GM21381 (cell line): ENCODE measurements at regions not wholly inside any gene's neighbourhood (a gene's known extent, or its start where the extent isn't known, plus 50 kb on each side); places are given as distances from the start of the nearest gene placed in this dataset.
"Not testable (repeated sequence)": the region's sequence is repeated elsewhere in the genome, so short reads cannot be mapped to it uniquely, and the experiment has no call there.

ENCODE experiments used
- ATAC-seq: cut with Tn5 transposase; IDR thresholded peaks from one replicate; pipeline ENCODE4 v1.9.1; 2021; ENCODE audit warnings: mild to moderate bottlenecking, moderate library complexity; ENCODE audit not compliant: unreplicated experiment

DNA sequence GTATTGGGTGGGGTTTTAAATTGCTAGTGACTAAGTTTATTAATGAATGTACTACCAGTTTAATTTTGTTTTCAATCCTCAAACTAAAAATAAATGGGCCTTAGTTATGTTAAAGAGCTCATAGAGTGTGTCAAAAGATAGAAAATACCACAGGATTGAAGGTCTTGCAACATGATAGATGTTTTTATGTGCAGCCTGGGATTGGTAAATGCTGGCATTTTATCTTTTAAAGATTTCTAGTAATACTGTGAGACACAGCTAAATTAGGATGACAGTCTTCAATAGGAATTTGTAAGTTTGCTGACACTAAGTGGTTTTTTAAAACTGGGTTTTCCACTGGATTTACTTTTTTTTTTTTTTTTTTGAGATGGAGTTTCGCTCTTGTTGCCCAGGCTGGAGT, 122.3 kb downstream of the HAUS1 start:
- ATAC-seq = no peak

DNA sequence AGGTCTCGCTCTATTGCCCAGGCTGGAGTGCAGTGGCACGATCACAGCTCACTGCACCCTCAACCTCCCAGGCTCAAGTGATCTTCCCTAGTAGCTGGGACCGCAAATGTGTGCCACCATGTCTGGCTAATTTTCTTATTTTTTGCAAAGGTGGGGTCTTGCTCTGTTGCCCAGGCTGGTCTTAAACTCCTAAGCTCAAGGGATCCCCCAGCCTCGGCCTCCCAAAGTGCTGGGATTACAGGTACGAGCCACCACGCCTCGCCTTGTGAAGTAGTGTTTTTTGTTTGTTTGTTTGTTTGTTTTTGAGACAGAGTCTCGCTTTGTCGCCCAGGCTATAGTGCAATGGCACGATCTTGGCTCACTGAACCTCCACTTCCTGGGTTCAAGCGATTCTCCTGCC, 125.5 kb downstream of the HAUS1 start:
- ATAC-seq = not testable (repeated sequence)

DNA sequence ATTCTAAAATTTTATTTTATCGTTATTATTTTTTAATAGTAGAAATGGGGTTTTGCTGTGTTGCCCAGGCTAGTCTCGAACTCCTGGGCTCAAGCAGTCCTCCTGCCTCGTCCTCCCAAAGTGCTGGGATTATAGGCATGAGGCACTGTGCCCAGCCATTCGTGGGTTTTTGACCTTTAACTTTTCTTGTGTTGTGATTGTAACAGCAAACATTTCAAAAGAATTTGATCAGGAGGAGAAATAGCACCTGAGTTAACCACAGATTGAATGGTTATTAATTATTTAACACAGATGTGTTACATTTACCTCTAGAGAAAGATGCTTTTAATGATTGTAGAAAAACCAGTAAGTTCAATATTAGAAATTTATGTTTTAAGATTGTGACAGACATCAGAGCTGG, 132.0 kb downstream of the HAUS1 start:
- ATAC-seq = no peak

DNA sequence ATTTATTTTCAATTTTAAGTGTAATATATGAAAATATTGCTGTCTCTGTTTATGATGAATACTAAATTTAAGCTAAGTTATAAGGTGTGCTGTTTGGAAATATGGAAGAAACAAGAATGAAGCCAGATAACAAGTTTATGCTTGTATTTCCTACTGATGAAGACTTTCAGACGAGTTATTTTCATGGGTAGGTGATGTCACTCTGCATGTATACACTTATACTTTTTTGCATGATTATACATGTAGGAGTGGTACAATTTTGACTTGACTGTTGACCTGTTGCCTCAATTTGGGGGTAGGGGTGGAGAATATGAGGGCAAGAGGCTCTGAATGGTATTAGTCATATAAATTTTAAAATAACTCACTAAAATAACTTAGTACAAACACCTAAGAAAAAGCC, 133.7 kb downstream of the HAUS1 start:
- ATAC-seq = no peak

DNA sequence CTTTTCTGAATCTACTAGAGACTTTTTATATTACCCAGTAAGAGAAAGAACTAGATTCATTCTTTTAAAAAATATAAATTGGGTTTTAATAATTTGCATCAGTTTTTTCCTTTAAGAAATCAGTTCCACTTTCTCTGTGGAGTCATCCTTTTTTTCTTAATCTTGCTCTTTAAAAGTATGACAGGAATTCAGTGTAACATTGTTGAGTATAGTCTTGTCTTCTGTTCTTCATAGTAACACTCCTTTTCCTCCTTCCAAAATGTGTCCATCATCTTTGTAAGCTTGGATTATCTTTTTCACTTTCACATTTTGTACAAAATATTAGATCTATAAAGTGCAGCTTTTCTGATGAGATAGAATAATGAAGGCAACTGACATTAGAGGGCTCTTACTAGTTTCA, 135.4 kb downstream of the HAUS1 start:
- no peak for ATAC-seq

DNA sequence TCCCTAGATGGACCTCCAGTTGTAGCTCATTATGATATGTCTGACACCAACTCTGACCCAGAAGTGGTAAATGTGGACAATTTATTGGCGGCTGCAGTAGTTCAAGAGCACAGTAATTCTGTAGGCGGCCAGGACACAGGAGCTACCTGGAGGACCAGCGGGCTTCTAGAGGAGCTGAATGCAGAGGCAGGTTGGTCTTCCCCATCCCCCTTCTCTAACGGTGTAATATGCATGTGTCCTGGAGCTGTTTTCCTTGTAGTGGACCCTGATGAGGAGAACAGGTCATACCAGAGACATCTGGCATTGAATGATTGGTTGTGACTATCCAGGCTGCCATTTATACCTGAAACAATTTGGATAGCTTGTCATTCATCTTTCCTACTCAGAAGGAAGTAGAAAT, 135.8 kb downstream of the HAUS1 start:
- ATAC-seq = no peak

DNA sequence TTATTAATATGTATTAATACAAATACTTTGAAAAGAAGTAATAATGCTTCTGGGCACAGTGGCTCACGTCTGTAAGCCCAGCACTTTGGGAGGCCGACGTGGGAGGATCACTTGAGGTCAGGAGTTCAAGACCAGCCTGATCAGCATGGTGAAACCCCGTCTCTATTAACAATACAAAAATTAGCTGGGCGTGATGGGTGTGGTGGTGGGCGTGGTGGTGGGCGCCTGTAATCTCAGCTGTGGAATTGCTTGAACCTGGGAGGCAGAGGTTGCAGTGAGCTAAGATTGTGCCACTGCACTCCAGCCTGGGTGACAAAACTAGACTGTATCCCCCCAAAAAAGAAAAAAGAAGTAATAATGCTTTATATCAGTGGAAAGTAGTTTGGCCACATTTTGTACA, 137.2 kb downstream of the HAUS1 start:
- not testable (repeated sequence) for ATAC-seq

DNA sequence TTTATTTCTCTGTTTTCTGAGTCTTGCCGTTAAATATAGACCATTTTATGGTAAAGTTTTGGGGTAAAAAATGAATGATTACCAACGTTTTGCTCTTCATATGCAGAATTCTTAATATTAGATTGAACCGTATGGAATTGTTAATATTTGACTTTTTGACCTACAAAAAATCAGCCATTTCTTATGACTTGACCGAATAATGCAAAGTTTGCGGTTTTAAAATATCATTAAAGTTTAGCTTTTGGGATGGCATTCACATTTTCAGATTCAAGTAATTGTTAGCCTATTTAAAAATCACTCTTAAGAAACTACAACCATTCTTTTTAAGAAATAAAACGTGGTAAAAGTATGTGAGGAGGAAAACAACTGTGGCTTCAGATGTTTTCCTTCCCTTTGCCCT, 138.0 kb downstream of the HAUS1 start:
- ATAC-seq = no peak

DNA sequence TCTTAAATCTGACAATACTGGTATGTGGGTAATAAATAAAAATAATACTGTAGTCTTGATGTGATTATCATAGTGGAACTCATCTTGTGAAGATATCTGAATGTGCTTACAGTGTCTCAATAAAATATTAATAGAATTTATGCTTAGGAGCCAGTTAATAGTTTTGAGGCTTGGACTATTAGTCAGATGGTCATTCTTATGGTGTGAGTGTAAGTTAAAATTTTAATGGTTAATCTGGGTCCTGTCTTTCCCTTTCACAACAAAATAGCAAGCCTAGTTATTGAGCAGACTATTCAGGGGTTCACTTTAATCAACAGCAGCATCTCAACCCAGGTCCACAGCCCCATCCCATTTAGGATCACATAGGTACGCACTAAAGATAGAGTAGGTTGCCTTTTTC, 138.9 kb downstream of the HAUS1 start:
- ATAC-seq = no peak

DNA sequence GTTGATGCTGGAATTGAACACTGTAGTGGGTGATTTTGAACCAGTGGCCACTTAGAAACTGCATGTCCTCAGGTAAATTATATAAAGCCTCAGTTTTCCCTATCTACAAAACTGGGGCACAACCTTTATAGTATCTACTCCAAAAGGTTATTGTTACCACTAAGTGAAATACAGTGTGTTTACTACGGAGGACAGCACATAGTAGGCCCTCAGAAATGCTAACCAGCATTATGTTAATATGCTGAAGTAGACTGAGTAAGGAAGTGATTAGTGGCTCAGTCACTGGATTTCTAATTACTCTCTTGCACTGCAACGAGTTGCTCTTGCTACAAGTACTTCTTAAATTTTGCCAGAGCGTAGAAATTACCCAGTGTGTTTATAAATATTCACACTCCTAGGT, 139.5 kb downstream of the HAUS1 start:
- ATAC-seq = no peak

DNA sequence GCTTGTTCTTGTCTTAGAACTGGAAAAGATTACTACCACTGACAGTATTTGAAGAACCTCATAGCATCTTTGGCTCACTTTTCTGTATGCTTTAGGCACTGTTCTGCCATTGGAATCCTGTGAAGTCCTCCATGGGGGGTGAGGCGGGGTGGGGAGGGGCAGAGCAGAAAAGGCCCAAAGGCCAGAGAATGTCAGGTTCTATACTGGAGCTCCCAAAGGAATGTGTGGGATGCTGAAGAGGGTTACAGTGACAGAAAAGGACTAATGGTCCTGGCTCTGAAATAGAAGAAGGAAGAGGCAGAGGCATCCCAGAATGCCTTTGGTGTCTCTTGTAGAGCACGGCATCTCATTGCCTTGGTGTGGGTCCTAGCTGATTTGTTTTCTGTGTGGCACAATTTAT, 141.9 kb downstream of the HAUS1 start:
- ATAC-seq = no peak

DNA sequence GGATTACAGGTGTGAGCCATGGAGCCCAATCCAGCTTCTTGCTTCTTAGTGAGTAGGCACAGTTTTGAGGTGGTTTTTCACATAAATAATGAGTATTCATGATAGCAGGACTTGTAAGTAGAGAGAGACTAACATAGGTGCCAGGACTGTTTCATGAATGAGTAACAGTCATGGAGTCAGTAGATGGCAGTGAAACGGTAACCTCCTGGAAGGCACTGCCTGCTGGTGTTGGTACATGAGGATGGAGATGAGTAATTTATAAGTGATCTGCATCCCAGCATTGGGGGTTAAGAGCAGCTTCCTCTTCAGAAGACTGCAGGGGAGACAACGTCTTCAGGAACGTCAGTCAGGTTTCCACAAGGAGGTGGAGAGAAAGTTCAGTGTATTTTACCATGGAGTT, 143.8 kb downstream of the HAUS1 start:
- ATAC-seq = no peak

DNA sequence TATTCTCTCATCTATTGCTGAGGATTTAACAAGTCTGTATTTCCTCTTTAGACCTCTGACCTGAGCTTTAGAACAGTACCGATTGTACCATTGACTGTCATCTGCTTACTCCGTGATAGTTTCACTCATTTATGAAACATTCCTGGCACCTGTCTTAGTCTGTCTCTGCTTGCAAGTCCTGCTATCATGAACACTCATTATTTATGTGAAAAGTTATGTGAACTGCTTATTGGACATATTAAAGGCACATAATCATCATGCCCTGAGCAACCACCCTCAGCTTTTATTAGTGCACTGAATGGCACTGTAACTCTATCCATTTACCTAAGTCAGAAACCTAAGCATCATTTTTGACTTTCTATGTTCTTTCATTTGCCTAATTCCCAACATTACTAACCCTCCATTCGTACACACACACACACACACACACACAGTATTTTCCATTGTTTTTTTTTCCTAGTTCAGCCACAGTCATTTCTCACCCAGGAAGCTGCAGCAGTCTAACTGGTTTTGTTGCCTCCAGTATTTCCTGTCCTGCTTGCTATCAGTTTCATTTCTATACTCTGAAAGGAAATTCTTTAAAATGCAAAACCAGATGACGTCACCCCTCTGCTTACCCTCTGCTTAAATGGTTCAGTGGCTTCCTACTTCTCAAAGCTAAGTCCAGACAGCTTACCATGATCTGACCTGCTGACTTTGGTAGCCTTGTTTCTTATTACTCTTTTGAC, 146.1 kb downstream of the HAUS1 start:
- peak; percentile 99 for ATAC-seq

DNA sequence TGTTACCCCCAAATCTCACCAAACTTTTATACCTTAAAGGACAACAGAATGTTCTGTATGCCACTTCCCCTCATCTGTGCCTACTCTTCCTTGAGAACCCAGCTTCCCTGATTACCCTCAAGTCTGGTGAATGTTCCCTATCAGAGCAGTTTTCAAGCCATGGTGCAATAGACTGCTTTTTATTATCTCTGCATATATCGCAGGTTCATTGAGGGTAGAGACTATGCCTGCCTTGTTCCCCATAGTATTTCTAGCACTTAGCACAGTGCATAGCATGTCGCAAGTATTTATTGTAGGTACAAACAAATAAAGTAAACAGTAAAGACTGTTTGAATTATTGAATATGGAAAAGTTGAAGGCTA, 146.6 kb downstream of the HAUS1 start:
- peak; percentile 16 for ATAC-seq

DNA sequence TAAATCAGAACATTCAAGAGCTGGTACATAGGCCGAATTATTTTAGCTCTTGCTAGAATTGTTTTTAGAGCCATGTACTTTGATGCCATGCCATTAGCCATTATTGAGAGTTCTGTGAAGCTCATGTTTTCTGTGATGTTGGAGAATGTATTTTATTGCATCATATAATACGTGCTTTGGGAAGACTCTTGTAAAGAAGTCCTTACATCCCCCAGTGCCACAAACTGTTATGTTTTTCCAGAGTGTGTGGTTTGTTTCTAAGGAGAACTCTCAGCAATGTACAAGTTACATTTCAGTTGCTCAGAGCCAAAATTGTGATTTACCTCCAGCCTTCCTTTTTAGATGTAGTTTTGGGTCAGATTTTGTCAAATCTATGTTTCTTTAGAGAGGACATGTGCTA, 148.6 kb downstream of the HAUS1 start:
- ATAC-seq = no peak

DNA sequence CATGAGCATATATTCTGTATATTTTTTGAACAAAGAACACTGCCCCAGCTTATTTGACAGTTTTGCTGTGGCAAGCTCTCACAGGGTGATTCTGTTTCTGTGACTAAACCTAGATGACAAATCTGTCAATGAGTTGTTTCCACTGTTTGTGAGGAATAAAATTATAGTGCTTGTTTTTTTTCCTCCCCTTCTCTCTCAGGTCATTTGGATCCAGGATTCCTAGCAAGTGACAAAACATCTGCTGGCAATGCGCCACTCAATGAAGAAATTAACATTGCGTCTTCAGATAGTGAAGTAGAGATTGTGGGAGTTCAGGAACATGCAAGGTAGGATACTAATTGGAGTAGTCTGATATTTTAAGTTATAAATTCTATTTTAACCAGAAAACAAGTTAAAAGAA, 149.3 kb downstream of the HAUS1 start:
- ATAC-seq = no peak

DNA sequence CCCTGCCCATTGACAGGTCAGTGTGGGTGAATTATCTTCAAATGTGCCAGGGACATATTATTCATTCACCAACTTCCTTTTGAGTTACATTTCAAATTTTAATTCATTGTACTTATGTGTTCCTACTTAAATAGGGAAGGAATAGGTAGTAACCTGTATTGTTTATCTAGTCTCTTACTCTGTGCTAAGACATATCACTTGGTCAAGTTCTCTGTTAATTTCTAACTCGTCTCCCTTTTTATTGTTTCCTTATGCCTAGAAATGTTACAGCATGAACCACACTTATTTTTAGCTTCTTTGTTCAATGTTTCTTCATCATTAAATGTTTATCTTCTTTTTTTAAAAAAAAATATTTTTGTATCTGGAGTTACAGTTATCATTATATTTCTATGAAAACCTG, 151.9 kb downstream of the HAUS1 start:
- no peak for ATAC-seq

DNA sequence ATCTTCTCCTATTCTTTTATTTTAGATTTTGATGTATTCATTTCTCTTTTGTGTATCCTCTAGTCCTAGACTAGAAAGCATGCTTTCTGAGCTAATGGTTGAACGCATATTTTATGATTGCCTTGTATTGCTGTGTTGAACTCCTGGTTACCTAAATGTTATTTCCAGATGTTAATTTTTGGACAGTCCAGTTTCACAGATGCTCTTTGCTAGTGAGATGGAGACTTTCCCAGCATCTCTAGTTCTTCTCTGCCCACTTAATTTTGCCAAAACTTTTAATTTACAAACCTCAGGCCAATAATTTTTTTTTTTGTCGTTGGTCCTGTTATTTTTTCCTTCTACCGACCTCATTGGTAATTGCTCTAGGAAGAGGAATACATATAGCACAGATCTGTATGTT, 153.2 kb downstream of the HAUS1 start:
- ATAC-seq = no peak

DNA sequence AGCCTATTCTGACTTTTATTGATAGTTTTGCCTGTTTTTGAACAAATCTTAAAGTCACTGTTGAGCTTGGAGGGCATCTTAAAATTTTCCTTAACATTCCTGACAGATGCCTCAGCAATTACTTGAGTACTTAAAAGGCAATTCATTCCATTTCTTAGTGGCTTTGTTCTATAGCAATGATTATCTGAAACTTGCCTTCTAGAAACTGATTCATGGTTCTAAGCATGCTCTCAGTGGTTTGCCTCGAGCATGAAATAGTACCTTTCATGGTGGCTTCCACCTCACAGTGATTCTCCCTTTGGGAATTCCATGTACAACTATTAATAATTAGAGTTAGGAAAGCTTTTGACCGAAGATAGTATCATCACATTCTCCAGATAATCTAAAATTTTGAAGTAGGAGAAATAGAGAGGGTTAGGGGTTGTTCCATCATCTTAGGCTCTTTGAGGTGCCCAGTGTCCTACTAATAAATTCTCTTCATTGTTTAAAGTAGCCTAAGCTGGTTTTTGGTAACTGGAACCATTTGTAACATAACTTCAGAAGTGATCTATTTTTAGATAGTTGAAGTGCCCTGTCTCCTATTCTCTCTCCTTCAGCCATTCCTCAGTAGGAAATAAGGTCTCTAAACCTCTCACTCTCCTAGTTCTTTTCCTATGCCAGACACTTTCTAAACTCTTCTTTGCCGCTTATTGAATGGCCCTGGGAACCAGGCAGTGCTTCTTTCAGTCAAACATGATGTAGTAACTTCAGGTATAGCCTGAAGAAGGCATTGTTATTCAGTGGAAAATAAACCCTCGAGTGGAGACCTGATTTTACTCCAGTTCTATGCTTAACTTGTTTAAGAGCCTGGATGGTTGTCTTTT, 156.1 kb downstream of the HAUS1 start:
- ATAC-seq = no peak

DNA sequence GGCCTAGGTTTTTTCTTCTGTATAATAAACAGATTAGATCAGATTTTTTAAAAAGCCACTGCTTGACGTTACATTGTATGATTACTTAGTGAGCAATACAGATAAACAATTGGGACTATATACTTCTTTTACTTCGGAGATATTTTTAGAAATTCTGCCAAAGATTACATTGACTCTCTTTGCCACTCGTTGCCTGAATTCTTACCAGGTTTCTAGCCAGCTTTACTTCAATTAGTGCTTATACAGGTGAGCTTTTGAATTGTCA, 156.6 kb downstream of the HAUS1 start:
- no peak for ATAC-seq

DNA sequence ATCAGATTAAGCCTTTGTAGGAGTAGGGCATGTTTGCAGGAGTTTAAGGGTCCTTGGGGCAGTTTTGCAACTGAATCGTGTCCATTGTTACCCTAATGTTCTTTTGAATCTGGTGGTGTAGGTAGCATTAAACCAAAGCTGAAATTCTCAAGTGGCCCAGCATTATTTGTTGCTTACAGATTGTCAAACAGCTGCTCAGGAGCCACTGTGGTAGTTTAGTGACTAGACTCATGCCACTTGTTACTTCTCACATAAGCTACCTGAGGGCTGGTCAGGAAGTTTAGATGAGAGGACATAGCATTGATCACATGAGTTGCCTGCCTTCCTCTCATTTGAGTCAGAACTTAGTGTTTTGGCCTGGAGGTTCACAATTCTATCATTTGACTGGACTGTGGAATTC, 157.6 kb downstream of the HAUS1 start:
- no peak for ATAC-seq

DNA sequence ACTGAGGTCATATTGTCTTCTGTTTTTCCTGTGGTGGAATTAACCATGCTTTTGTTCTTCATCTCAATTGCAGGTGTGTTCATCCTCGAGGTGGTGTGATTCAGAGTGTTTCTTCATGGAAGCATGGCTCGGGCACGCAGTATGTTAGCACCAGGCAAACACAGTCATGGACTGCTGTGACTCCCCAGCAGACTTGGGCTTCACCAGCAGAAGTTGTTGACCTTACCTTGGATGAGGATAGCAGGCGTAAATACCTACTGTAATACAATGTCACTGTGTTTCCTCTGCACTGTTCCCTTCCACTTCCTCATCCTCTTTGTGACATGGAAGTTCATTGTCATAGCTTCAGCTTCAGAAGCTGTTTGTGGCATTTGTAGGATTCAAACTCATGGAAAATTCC, 158.7 kb downstream of the HAUS1 start:
- ATAC-seq = no peak

DNA sequence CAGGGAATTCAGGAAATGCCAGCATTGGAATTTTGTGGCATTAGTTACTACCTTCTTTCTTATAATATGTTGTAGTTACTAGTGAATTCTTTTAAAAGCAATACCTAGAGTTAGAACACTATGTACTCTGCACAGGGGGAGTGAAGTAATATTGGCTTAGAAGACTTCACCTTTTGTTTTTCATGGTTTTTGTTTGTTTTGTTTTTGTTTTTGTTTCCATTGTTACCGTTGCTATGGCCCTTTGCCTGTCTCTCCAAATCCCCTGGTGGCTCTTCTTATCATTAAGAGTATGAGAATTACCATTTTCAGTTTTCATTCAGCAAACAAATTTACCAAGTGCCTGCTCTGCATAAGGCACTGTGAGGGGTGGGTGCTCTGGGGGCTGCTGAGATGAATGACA, 160.1 kb downstream of the HAUS1 start:
- no peak for ATAC-seq
